Breast epithelium (tissue), 4 donors: ENCODE measurements at regions not wholly inside any gene's neighbourhood (a gene's known extent, or its start where the extent isn't known, plus 50 kb on each side); places are given as distances from the start of the nearest gene placed in this dataset.

ENCODE experiments used
- DNase-seq, 2 donors: peaks; one replicate each; pipeline ENCODE4 v3.0.0-alpha.2; 2019; ENCODE audit warnings: low spot score in 2 of 2
- H3K27ac ChIP-seq, 2 donors: fragments of 200-600 bp; sonication (generic) in 1 of 2; one replicate each; pipeline ENCODE4 v1.5.1; 2016 to 2019; ENCODE audit warnings: mild to moderate bottlenecking in 1 of 2
- H3K27me3 ChIP-seq, 2 donors: fragments of 200-600 bp; sonication (generic) in 1 of 2; one replicate each; pipeline versions ENCODE4 v1.5.1 to v1.6.0; 2017 to 2019; ENCODE audit warnings: control low read depth in 1 of 2, mild to moderate bottlenecking in 1 of 2
- H3K36me3 ChIP-seq: fragments of 200-600 bp; one replicate; pipeline ENCODE4 v1.5.1; 2019
- H3K4me1 ChIP-seq, 2 donors: fragments of 200-600 bp; sonication (generic); one replicate each; pipeline ENCODE4 v1.5.1; 2016 to 2019; ENCODE audit warnings: control low read depth in 1 of 2
- H3K4me3 ChIP-seq, 3 donors: fragments of 200-600 bp; sonication (generic); 1 replicate in 2 of 3; 2 replicates in 1 of 3; pipeline ENCODE4 v1.5.1; 2016 to 2019; ENCODE audit warnings: mild to moderate bottlenecking in 3 of 3, moderate library complexity in 2 of 3
- H3K9me3 ChIP-seq, 2 donors: fragments of 200-600 bp; sonication (generic) in 1 of 2; one replicate each; pipeline ENCODE4 v1.5.1; 2016 to 2019; ENCODE audit warnings: control low read depth in 1 of 2
- POLR2A ChIP-seq: fragments of 450-650 bp; IDR thresholded peaks from one replicate; pipeline ENCODE4 v1.6.1; 2016; ENCODE audit warnings: antibody characterized with exemption, mild to moderate bottlenecking, moderate library complexity
- POLR2AphosphoS5 ChIP-seq, 3 donors: sonication (generic); formaldehyde crosslinking; IDR thresholded peaks; one replicate each; pipeline ENCODE4 v1.6.1; 2017; ENCODE audit warnings: antibody characterized with exemption in 3 of 3
- intact Hi-C: fragments of 100-400 bp; cut with DNase I; formaldehyde crosslinking; loops from one replicate; pipeline ENCODE4 v1.15.1; 2023; ENCODE audit warnings: low total_unique reads
- TF ChIP-seq, protein P1 (sequence below), 3 donors: fragments of 450-650 bp; IDR thresholded peaks; one replicate each; pipeline ENCODE4 v1.5.1; 2016 to 2017; ENCODE audit warnings: antibody characterized with exemption in 3 of 3, mild to moderate bottlenecking in 3 of 3, moderate library complexity in 3 of 3

DNA sequence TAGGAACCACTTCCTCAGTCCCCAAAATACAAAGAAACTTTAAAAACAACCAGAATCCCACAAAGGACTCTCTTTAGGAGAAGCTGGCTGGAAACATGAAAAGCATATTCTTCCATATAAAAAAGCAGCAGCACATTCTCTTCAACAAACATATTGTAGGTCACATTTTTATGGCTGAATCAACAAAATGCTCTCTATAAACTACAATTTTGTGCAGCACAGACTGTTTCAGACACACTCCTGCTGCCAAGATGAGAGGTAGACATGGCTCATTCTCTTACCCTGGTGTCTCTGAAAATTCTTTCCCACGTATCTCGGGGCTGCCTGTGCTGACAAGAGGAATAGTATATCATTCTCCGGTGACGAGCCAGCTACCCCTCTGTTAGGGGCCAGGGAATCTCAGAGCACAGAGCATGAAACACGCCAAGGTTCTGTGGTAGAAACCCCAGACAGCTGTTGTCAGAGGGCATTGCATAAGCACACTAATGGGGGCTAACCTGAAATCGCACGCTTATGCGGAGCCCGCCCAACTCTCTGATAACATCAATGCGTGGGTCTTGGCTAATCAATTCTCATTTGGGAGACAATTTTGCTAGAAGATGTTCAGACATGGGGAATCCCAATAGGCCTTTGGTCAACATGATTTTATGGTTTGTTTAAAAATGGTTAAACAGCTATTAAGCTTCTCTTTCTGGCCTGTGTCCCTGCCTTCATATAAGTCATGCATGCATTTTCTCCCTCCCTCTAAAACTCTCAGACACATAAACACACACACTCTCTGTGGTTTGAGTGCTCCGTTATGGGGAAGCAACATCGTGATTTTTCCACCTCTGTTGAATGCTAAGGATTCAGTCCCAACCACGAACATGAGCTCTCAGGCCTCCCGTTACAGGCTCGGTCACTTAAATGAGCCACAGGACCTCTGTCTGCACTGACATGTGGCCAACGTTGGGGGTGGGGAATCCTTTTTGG is 177.5 kb downstream of the INO80D start:
- no peak overlapping the region for H3K4me3 ChIP-seq
- intact Hi-C loops, result no loop called here
- H3K9me3 ChIP-seq, result no peaks in the 10 kb centered on the region
- H3K27ac ChIP-seq, result no peak overlapping the region
- no peak for DNase-seq
- no peaks in the 10 kb centered on the region for H3K4me1 ChIP-seq
- TF ChIP-seq POLR2A (no peak), POLR2AphosphoS5 (IDR thresholded peaks at IDR 0.05) (no peak)
- TF ChIP-seq, protein P1, sequence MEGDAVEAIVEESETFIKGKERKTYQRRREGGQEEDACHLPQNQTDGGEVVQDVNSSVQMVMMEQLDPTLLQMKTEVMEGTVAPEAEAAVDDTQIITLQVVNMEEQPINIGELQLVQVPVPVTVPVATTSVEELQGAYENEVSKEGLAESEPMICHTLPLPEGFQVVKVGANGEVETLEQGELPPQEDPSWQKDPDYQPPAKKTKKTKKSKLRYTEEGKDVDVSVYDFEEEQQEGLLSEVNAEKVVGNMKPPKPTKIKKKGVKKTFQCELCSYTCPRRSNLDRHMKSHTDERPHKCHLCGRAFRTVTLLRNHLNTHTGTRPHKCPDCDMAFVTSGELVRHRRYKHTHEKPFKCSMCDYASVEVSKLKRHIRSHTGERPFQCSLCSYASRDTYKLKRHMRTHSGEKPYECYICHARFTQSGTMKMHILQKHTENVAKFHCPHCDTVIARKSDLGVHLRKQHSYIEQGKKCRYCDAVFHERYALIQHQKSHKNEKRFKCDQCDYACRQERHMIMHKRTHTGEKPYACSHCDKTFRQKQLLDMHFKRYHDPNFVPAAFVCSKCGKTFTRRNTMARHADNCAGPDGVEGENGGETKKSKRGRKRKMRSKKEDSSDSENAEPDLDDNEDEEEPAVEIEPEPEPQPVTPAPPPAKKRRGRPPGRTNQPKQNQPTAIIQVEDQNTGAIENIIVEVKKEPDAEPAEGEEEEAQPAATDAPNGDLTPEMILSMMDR (IDR thresholded peaks at IDR 0.05), result no peak
- no peaks in the 10 kb centered on the region for H3K36me3 ChIP-seq
- no peaks in the 10 kb centered on the region for H3K27me3 ChIP-seq

DNA sequence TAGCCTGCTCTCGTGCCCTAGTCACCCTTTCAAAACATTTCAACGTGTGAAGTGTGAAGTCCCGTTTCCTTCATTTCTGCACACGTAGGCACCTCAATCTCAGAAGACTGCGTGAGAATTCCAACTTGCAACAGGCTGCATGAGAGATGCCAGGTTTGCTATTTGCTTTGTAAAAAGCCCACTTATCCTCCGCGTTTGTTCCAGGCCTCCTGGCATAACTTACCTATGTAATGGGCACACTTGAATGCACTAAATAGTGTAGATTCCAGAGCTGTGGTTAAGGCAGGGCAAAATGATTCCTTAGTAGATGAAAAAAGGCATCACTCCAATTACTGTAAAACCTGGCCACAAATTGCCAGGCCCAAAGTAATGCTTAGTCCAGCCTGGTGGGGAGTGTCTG is 179.6 kb downstream of the INO80D start:
- H3K27ac ChIP-seq, result no peak overlapping the region

DNA sequence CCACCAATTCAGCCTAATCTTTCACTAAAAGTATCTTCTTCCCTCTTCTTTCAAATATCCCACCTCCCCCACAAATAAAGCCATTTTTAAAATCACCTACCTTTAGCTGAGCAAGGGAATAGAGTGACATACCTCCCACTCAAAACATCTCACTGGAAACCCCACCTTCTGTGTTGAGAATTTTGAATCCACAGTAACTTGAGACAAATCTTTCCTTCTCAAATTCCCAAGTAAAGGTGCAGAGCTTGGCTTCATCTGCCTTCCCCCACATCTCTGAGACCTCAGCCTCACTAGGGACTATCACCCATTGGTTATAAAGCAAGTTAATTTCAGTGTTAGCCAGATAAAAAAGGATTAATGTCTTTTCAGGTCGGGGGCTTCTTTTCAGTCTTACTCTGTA is 180.4 kb downstream of the INO80D start:
- H3K4me1 ChIP-seq, result no peaks in the 10 kb centered on the region
- H3K27ac ChIP-seq, result no peak overlapping the region
- no peaks in the 10 kb centered on the region for H3K9me3 ChIP-seq
- H3K36me3 ChIP-seq, result no peaks in the 10 kb centered on the region
- TF ChIP-seq POLR2AphosphoS5 (IDR thresholded peaks at IDR 0.05), result no peak
- TF ChIP-seq, protein P1 (IDR thresholded peaks at IDR 0.05), result no peak
- TF ChIP-seq POLR2A, result no peak
- H3K4me3 ChIP-seq, result no peak overlapping the region
- intact Hi-C loops, result loop anchor here (2.0 kb wide), 1 partner anchor 33 kb away; no protein-coding TSS in a partner anchor
- H3K27me3 ChIP-seq, result no peaks in the 10 kb centered on the region
- no peak for DNase-seq

More for the DNA sequence above, 179.6 kb downstream of the INO80D start:
- TF ChIP-seq, protein P1 (IDR thresholded peaks at IDR 0.05), result no peak
- TF ChIP-seq POLR2AphosphoS5 (IDR thresholded peaks at IDR 0.05) (no peak), POLR2A (no peak)
- Histone ChIP-seq H3K27me3 (no peaks in the 10 kb centered on the region), H3K36me3 (no peaks in the 10 kb centered on the region), H3K4me1 (no peaks in the 10 kb centered on the region), H3K4me3 (no peak overlapping the region), H3K9me3 (no peaks in the 10 kb centered on the region)
- DNase-seq, result no peak
- intact Hi-C loops, result no loop called here

DNA sequence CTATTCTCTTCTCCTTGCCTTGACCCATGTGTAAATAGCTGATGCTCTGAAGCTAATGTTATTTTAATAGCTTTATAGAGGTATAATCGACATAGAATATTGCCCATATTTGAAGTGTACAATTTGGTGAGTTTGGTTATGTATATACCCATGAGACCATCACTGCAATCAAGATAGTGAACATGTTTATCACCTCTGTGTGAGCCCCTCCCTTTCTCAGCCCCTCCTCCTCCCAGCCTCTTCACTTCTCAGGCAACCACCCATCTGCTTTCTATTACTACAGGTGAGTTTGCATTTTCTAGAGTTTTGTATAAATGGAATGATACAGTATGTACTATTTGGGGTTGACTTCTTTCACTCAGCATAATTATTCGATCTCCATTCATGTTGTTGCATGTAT is 181.1 kb downstream of the INO80D start:
- Histone ChIP-seq H3K9me3 (no peaks in the 10 kb centered on the region), H3K27ac (no peak overlapping the region), H3K36me3 (no peaks in the 10 kb centered on the region), H3K4me3 (no peak overlapping the region), H3K4me1 (no peaks in the 10 kb centered on the region), H3K27me3 (no peaks in the 10 kb centered on the region)
- intact Hi-C loops, result loop anchor here (2.0 kb wide), 1 partner anchor 34 kb away; no protein-coding TSS in a partner anchor
- TF ChIP-seq, protein P1 (IDR thresholded peaks at IDR 0.05), result no peak
- TF ChIP-seq POLR2A (no peak), POLR2AphosphoS5 (IDR thresholded peaks at IDR 0.05) (no peak)
- no peak for DNase-seq

DNA sequence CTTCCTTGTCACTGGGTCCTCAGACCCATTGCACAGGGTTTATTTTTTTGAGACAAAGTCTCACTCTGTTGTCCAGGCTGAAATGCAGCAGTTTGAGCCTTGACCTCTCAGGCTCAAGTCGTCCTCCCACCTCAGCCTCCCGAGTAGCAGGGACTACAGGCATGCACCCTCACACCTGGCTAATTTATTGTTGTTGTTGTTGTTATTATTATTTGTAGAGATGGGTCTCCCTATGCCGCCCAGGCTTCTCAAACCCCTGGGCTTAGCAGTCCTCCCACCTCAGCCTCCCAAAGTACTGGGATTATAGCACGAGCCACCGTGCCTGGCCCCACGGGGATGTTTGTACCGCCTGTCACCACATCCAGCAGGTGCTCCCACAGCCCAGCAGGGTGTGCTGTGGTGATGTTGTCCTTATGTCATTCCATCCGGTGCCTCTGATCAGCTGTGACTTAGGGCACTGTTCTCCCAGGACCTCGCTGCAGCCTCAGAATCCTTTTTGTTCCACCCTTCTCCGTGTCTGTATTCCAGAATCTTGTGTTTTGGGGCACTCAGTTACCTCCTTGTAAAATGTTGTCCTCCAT is 182.3 kb downstream of the INO80D start:
- H3K4me3 ChIP-seq, result no peak overlapping the region
- H3K27ac ChIP-seq, result no peak overlapping the region
- no peaks in the 10 kb centered on the region for H3K4me1 ChIP-seq
- no peaks in the 10 kb centered on the region for H3K27me3 ChIP-seq
- H3K36me3 ChIP-seq, result no peaks in the 10 kb centered on the region
- no peaks in the 10 kb centered on the region for H3K9me3 ChIP-seq
- DNase-seq, result no peak
- intact Hi-C loops, result loop anchor here (2.0 kb wide), 1 partner anchor 35 kb away; no protein-coding TSS in a partner anchor
- TF ChIP-seq POLR2AphosphoS5 (IDR thresholded peaks at IDR 0.05), result no peak
- TF ChIP-seq, protein P1 (IDR thresholded peaks at IDR 0.05), result peak in 1 of 3 donors; percentile 39
